Left ventricle myocardium inferior (tissue), 1 donor: ENCODE measurements at regions not wholly inside any gene's neighbourhood (a gene's known extent, or its start where the extent isn't known, plus 50 kb on each side); places are given as distances from the start of the nearest gene placed in this dataset.

ENCODE experiments used
- DNase-seq: peaks from one replicate; pipeline ENCODE4 v3.0.0-alpha.2; 2020
- H3K27ac ChIP-seq: fragments of 200-600 bp; replicated peaks from 2 replicates; pipeline ENCODE4 v1.8.0; 2021
- H3K27me3 ChIP-seq: fragments of 200-600 bp; 2 replicates; pipeline ENCODE4 v1.8.0; 2021; ENCODE audit warnings: low read depth
- H3K36me3 ChIP-seq: fragments of 200-600 bp; 2 replicates; pipeline ENCODE4 v1.8.0; 2021
- H3K4me1 ChIP-seq: fragments of 200-600 bp; 2 replicates; pipeline ENCODE4 v1.8.0; 2021
- H3K4me3 ChIP-seq: fragments of 200-600 bp; 2 replicates; pipeline ENCODE4 v1.8.0; 2021; ENCODE audit warnings: mild to moderate bottlenecking, moderate library complexity
- H3K9me3 ChIP-seq: fragments of 200-600 bp; replicated peaks from 2 replicates; pipeline ENCODE4 v1.8.0; 2021
- intact Hi-C: fragments of 100-400 bp; cut with micrococcal nuclease; formaldehyde crosslinking; loops from one replicate; pipeline ENCODE4 v1.11.0; 2022
- TF ChIP-seq, protein P1 (sequence below): fragments of 200-600 bp; IDR thresholded peaks from 2 replicates; pipeline ENCODE4 v1.8.0; 2021; ENCODE audit warnings: antibody characterized with exemption, mild to moderate bottlenecking, borderline replicate concordance
- donor health status: DM: no; HTN: yes; CAD: no; lungs with severe emphysema.

DNA sequence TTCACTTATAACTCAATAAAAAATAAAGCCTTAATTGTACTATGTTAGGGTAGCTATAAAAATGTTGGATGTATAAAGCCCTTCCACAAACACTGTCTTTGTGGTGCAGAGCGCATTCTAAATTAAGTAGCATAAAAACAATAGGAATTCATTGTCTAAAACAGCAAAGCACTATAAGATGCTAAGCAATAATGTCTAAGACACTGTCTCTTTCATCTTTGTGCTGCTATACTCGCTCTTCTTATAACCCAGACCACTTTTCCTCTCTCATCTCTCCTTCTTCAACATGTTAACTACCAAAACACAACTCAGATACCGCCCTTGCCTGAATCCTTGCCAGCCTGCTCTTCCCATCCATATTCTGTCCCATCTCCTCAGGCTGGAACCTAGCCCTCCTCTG, 170.0 kb downstream of the CENPC start:
- TF ChIP-seq, protein P1, sequence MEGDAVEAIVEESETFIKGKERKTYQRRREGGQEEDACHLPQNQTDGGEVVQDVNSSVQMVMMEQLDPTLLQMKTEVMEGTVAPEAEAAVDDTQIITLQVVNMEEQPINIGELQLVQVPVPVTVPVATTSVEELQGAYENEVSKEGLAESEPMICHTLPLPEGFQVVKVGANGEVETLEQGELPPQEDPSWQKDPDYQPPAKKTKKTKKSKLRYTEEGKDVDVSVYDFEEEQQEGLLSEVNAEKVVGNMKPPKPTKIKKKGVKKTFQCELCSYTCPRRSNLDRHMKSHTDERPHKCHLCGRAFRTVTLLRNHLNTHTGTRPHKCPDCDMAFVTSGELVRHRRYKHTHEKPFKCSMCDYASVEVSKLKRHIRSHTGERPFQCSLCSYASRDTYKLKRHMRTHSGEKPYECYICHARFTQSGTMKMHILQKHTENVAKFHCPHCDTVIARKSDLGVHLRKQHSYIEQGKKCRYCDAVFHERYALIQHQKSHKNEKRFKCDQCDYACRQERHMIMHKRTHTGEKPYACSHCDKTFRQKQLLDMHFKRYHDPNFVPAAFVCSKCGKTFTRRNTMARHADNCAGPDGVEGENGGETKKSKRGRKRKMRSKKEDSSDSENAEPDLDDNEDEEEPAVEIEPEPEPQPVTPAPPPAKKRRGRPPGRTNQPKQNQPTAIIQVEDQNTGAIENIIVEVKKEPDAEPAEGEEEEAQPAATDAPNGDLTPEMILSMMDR: no peak
- Histone ChIP-seq H3K27ac (no peak overlapping the region), H3K36me3 (no peaks in the 10 kb centered on the region), H3K9me3 (no peaks in the 10 kb centered on the region), H3K27me3 (no peaks in the 10 kb centered on the region), H3K4me1 (no peaks in the 10 kb centered on the region), H3K4me3 (no peak overlapping the region)
- no peak for DNase-seq
- intact Hi-C loops: no loop called here

DNA sequence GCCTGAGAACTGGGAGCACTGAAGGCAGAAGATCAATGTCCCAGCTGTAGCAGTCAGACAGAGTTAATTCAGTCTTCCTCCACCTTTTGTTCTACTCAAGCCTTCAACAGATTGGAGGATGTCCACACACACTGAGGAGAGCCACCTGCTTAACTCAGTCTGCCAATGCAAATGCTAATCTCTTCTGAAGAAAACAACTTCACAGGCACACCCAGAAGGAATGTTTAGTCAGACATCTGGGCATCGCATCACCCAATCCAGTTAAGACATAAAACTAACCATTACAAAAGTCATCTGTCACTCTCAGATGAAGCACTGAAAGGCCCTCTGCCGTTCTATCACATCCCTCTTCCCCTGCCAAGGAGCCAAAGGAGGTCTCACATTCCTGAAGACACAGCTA, 173.7 kb downstream of the CENPC start:
- no peaks in the 10 kb centered on the region for H3K9me3 ChIP-seq
- intact Hi-C loops: no loop called here
- H3K36me3 ChIP-seq: no peaks in the 10 kb centered on the region
- TF ChIP-seq, protein P1: no peak
- no peaks in the 10 kb centered on the region for H3K27me3 ChIP-seq
- no peaks in the 10 kb centered on the region for H3K4me1 ChIP-seq
- H3K4me3 ChIP-seq: no peak overlapping the region
- H3K27ac ChIP-seq: no peak overlapping the region
- DNase-seq: no peak

- H3K4me3 ChIP-seq: no peak overlapping the region
- intact Hi-C loops: no loop called here
- H3K27me3 ChIP-seq: no peaks in the 10 kb centered on the region
- DNase-seq: no peak
- peaks cover 18% of the 10 kb centered on the region for H3K9me3 ChIP-seq
- no peak overlapping the region for H3K27ac ChIP-seq
- TF ChIP-seq, protein P1: no peak
- no peaks in the 10 kb centered on the region for H3K36me3 ChIP-seq
- no peaks in the 10 kb centered on the region for H3K4me1 ChIP-seq
Measured at GRCh38 chr4:67366311-67366861, 178.9 kb downstream of the CENPC start.

- intact Hi-C loops: no loop called here
- H3K27ac ChIP-seq: no peak overlapping the region
Measured at GRCh38 chr4:67365661-67366245, 179.6 kb downstream of the CENPC start.

DNA sequence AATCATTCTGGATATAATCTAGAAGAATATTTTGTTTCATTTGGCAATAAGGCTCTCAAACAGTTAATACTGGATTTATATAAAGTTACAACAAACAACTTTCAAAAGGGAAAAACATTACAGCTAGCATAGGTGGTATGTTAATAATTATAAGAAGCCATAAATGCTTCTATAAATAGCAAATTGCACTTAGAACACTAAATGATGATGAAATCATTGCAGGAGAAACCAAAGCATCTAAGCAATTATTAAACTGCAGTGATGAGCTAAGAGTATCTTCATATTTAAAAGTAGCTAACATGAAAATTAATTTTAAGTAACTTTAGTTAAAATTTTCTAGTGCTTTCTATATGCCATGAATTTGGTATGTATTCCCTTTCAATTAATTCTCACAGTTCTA, 189.5 kb downstream of the CENPC start:
- intact Hi-C loops: no loop called here
- DNase-seq: no peak
- TF ChIP-seq, protein P1: no peak
- Histone ChIP-seq H3K36me3 (no peaks in the 10 kb centered on the region), H3K27me3 (no peaks in the 10 kb centered on the region), H3K9me3 (peaks cover 6% of the 10 kb centered on the region), H3K4me1 (no peaks in the 10 kb centered on the region), H3K27ac (no peak overlapping the region), H3K4me3 (no peak overlapping the region)

More at GRCh38 chr4:67365661-67366245, 179.6 kb downstream of the CENPC start:
- H3K36me3 ChIP-seq: no peaks in the 10 kb centered on the region
- H3K27me3 ChIP-seq: no peaks in the 10 kb centered on the region
- peaks cover 24% of the 10 kb centered on the region for H3K9me3 ChIP-seq
- TF ChIP-seq, protein P1: no peak
- DNase-seq: no peak
- H3K4me3 ChIP-seq: no peak overlapping the region
- no peaks in the 10 kb centered on the region for H3K4me1 ChIP-seq
